Lower lobe of right lung (tissue), 2 donors: ENCODE measurements at regions not wholly inside any gene's neighbourhood (a gene's known extent, or its start where the extent isn't known, plus 50 kb on each side); places are given as distances from the start of the nearest gene placed in this dataset.

Source experiments
- ATAC-seq, 2 donors: fragments of 200-7000 bp; cut with Tn5 transposase; one replicate each; pipeline ENCODE4 v1.9.1; 2020 to 2022; ENCODE audit warnings: mild to moderate bottlenecking in 2 of 2, moderate library complexity in 2 of 2
- DNase-seq: peaks from one replicate; pipeline ENCODE4 v3.0.0-alpha.2; 2020
- H3K27ac ChIP-seq: fragments of 200-600 bp; one replicate; pipeline ENCODE4 v1.8.0; 2022
- H3K27me3 ChIP-seq: fragments of 200-600 bp; one replicate; pipeline ENCODE4 v1.8.0; 2022; ENCODE audit warnings: low read depth
- H3K36me3 ChIP-seq: fragments of 200-600 bp; one replicate; pipeline ENCODE4 v1.8.0; 2022; ENCODE audit warnings: mild to moderate bottlenecking
- H3K4me1 ChIP-seq: fragments of 200-600 bp; one replicate; pipeline ENCODE4 v1.8.0; 2022
- H3K4me3 ChIP-seq: fragments of 200-600 bp; one replicate; pipeline ENCODE4 v1.8.0; 2022; ENCODE audit warnings: mild to moderate bottlenecking
- H3K9me3 ChIP-seq: fragments of 200-600 bp; one replicate; pipeline ENCODE4 v1.8.0; 2022
- CTCF ChIP-seq: fragments of 200-600 bp; IDR thresholded peaks from one replicate; pipeline ENCODE4 v1.8.0; 2022; ENCODE audit warnings: antibody characterized with exemption, mild to moderate bottlenecking
- intact Hi-C: fragments of 100-400 bp; cut with DNase I; formaldehyde crosslinking; loops from one replicate; pipeline ENCODE4 v1.11.0; 2022
- donor health status: DM: no; HTN: yes; CAD: no; lungs with severe emphysema.

- Histone ChIP-seq H3K4me1 (no peaks in the 10 kb centered on the region), H3K4me3 (no peak overlapping the region), H3K36me3 (no peaks in the 10 kb centered on the region), H3K27me3 (no peaks in the 10 kb centered on the region), H3K27ac (no peak overlapping the region), H3K9me3 (no peaks in the 10 kb centered on the region)
- intact Hi-C loops = no loop called here
- DNase-seq (no peak), ATAC-seq (no peak)
- peak; percentile 45 for TF ChIP-seq CTCF
Observed at GRCh38 chr2:16900405-16901025, 234.9 kb upstream of the CYRIA start.

GRCh38 chr2:16899958-16900357, 234.3 kb upstream of the CYRIA start:
- Histone ChIP-seq H3K36me3 (no peaks in the 10 kb centered on the region), H3K4me3 (no peak overlapping the region), H3K27ac (no peak overlapping the region), H3K27me3 (no peaks in the 10 kb centered on the region), H3K4me1 (no peaks in the 10 kb centered on the region), H3K9me3 (no peaks in the 10 kb centered on the region)
- DNase-seq = no peak
- no peak for ATAC-seq
- intact Hi-C loops = no loop called here
- no peak for TF ChIP-seq CTCF

GRCh38 chr2:16890081-16890480, 224.4 kb upstream of the CYRIA start:
- no peaks in the 10 kb centered on the region for H3K27me3 ChIP-seq
- intact Hi-C loops = no loop called here
- no peaks in the 10 kb centered on the region for H3K36me3 ChIP-seq
- DNase-seq = no peak
- no peaks in the 10 kb centered on the region for H3K9me3 ChIP-seq
- no peak overlapping the region for H3K4me3 ChIP-seq
- H3K27ac ChIP-seq = no peak overlapping the region
- ATAC-seq = no peak
- no peak for TF ChIP-seq CTCF
- H3K4me1 ChIP-seq = no peaks in the 10 kb centered on the region

- ATAC-seq (no peak), DNase-seq (no peak)
- intact Hi-C loops = no loop called here
- H3K4me1 ChIP-seq = no peaks in the 10 kb centered on the region
- H3K4me3 ChIP-seq = no peak overlapping the region
- no peaks in the 10 kb centered on the region for H3K27me3 ChIP-seq
- no peaks in the 10 kb centered on the region for H3K9me3 ChIP-seq
- no peak overlapping the region for H3K27ac ChIP-seq
- TF ChIP-seq CTCF = no peak
- no peaks in the 10 kb centered on the region for H3K36me3 ChIP-seq
Observed at GRCh38 chr2:16885027-16885426, 219.4 kb upstream of the CYRIA start.

- Histone ChIP-seq H3K9me3 (no peaks in the 10 kb centered on the region), H3K4me3 (no peak overlapping the region), H3K27ac (no peak overlapping the region), H3K4me1 (no peaks in the 10 kb centered on the region), H3K36me3 (no peaks in the 10 kb centered on the region), H3K27me3 (no peaks in the 10 kb centered on the region)
- DNase-seq (no peak), ATAC-seq (no peak)
- TF ChIP-seq CTCF = no peak
- intact Hi-C loops = no loop called here
Observed at GRCh38 chr2:16882706-16883105, 217.1 kb upstream of the CYRIA start.

GRCh38 chr2:16881122-16881521, 215.5 kb upstream of the CYRIA start:
- Histone ChIP-seq H3K9me3 (no peaks in the 10 kb centered on the region), H3K4me3 (no peak overlapping the region), H3K27me3 (no peaks in the 10 kb centered on the region), H3K36me3 (no peaks in the 10 kb centered on the region), H3K27ac (no peak overlapping the region), H3K4me1 (no peaks in the 10 kb centered on the region)
- intact Hi-C loops = no loop called here
- TF ChIP-seq CTCF = no peak
- no peak for DNase-seq
- ATAC-seq = no peak
